ENCODE measurements at regions not wholly inside any gene's neighbourhood (a gene's known extent, or its start where the extent isn't known, plus 50 kb on each side); places are given as distances from the start of the nearest gene placed in this dataset.

- Histone ChIP-seq H3K4me3 (ENCODE audit: low read length) (no peak overlapping the region; the same call in 1 of the 2 replicates), H3K4me1 (ENCODE audit: insufficient read depth, low read length) (peaks cover 27% of the 10 kb centered on the region), H3K36me3 (ENCODE audit: insufficient read depth, low read depth, low read length) (no peaks in the 10 kb centered on the region), H3K9ac (ENCODE audit: low read depth, low read length) (no peak overlapping the region), H3K9me3 (ENCODE audit: insufficient read depth, low read depth, low read length) (no peaks in the 10 kb centered on the region), H3K27ac (ENCODE audit: low read length) (no peak overlapping the region), H3K27me3 (ENCODE audit: insufficient read depth, low read length) (no peaks in the 10 kb centered on the region)
Measured at GRCh38 chr3:76352511-76353284, 567.3 kb upstream of the ZNF717 start.

- Histone ChIP-seq H3K27me3 (ENCODE audit: insufficient read depth, low read length) (no peaks in the 10 kb centered on the region), H3K4me1 (ENCODE audit: insufficient read depth, low read length) (peaks cover 27% of the 10 kb centered on the region), H3K4me3 (ENCODE audit: low read length) (peak overlapping the region; percentile 53), H3K27ac (ENCODE audit: low read length) (no peak overlapping the region), H3K9me3 (ENCODE audit: insufficient read depth, low read depth, low read length) (no peaks in the 10 kb centered on the region), H3K36me3 (ENCODE audit: insufficient read depth, low read depth, low read length) (no peaks in the 10 kb centered on the region), H3K9ac (ENCODE audit: low read depth, low read length) (0 out of 2 replicates have a peak overlapping the region, but pooled peaks have one; percentile 3)
Measured at GRCh38 chr3:76353683-76354082, 568.3 kb upstream of the ZNF717 start.

- Histone ChIP-seq H3K36me3 (ENCODE audit: insufficient read depth, low read depth, low read length) (no peaks in the 10 kb centered on the region), H3K4me3 (ENCODE audit: low read length) (no peak overlapping the region), H3K9me3 (ENCODE audit: insufficient read depth, low read depth, low read length) (no peaks in the 10 kb centered on the region), H3K27me3 (ENCODE audit: insufficient read depth, low read length) (no peaks in the 10 kb centered on the region), H3K4me1 (ENCODE audit: insufficient read depth, low read length) (no peaks in the 10 kb centered on the region), H3K27ac (ENCODE audit: low read length) (no peak overlapping the region), H3K9ac (ENCODE audit: low read depth, low read length) (no peak overlapping the region)
Measured at GRCh38 chr3:76361010-76361409, 575.7 kb upstream of the ZNF717 start.

GRCh38 chr3:76362643-76363042, 577.3 kb upstream of the ZNF717 start:
- H3K27ac ChIP-seq (ENCODE audit: low read length): no peak overlapping the region
- no peaks in the 10 kb centered on the region for H3K9me3 ChIP-seq (ENCODE audit: insufficient read depth, low read depth, low read length)
- H3K36me3 ChIP-seq (ENCODE audit: insufficient read depth, low read depth, low read length): no peaks in the 10 kb centered on the region
- no peak overlapping the region for H3K9ac ChIP-seq (ENCODE audit: low read depth, low read length)
- H3K27me3 ChIP-seq (ENCODE audit: insufficient read depth, low read length): no peaks in the 10 kb centered on the region
- no peak overlapping the region for H3K4me3 ChIP-seq (ENCODE audit: low read length)
- H3K4me1 ChIP-seq (ENCODE audit: insufficient read depth, low read length): no peaks in the 10 kb centered on the region; the same call in 1 of the 2 replicates

- Histone ChIP-seq H3K27ac (ENCODE audit: low read length) (no peak overlapping the region), H3K36me3 (ENCODE audit: insufficient read depth, low read depth, low read length) (no peaks in the 10 kb centered on the region), H3K27me3 (ENCODE audit: insufficient read depth, low read length) (no peaks in the 10 kb centered on the region), H3K9me3 (ENCODE audit: insufficient read depth, low read depth, low read length) (no peaks in the 10 kb centered on the region), H3K4me1 (ENCODE audit: insufficient read depth, low read length) (no peaks in the 10 kb centered on the region; the same call in 1 of the 2 replicates), H3K4me3 (ENCODE audit: low read length) (no peak overlapping the region), H3K9ac (ENCODE audit: low read depth, low read length) (no peak overlapping the region)
Measured at GRCh38 chr3:76365275-76365674, 579.9 kb upstream of the ZNF717 start.

GRCh38 chr3:76367281-76367680, 581.9 kb upstream of the ZNF717 start:
- Histone ChIP-seq H3K9me3 (ENCODE audit: insufficient read depth, low read depth, low read length) (no peaks in the 10 kb centered on the region), H3K36me3 (ENCODE audit: insufficient read depth, low read depth, low read length) (no peaks in the 10 kb centered on the region), H3K27me3 (ENCODE audit: insufficient read depth, low read length) (no peaks in the 10 kb centered on the region), H3K9ac (ENCODE audit: low read depth, low read length) (no peak overlapping the region), H3K27ac (ENCODE audit: low read length) (no peak overlapping the region), H3K4me1 (ENCODE audit: insufficient read depth, low read length) (no peaks in the 10 kb centered on the region; the same call in 1 of the 2 replicates), H3K4me3 (ENCODE audit: low read length) (no peak overlapping the region)

GRCh38 chr3:76369170-76369569, 583.8 kb upstream of the ZNF717 start:
- H3K9me3 ChIP-seq (ENCODE audit: insufficient read depth, low read depth, low read length): no peaks in the 10 kb centered on the region
- H3K27ac ChIP-seq (ENCODE audit: low read length): no peak overlapping the region
- no peaks in the 10 kb centered on the region for H3K36me3 ChIP-seq (ENCODE audit: insufficient read depth, low read depth, low read length)
- H3K4me3 ChIP-seq (ENCODE audit: low read length): no peak overlapping the region
- H3K27me3 ChIP-seq (ENCODE audit: insufficient read depth, low read length): no peaks in the 10 kb centered on the region
- no peaks in the 10 kb centered on the region; the same call in 1 of the 2 replicates for H3K4me1 ChIP-seq (ENCODE audit: insufficient read depth, low read length)
- H3K9ac ChIP-seq (ENCODE audit: low read depth, low read length): no peak overlapping the region

GRCh38 chr3:76370749-76371520, 585.6 kb upstream of the ZNF717 start:
- Histone ChIP-seq H3K9ac (ENCODE audit: low read depth, low read length) (no peak overlapping the region), H3K4me1 (ENCODE audit: insufficient read depth, low read length) (no peaks in the 10 kb centered on the region; the same call in 1 of the 2 replicates), H3K27ac (ENCODE audit: low read length) (no peak overlapping the region), H3K4me3 (ENCODE audit: low read length) (no peak overlapping the region), H3K27me3 (ENCODE audit: insufficient read depth, low read length) (no peaks in the 10 kb centered on the region), H3K36me3 (ENCODE audit: insufficient read depth, low read depth, low read length) (no peaks in the 10 kb centered on the region), H3K9me3 (ENCODE audit: insufficient read depth, low read depth, low read length) (no peaks in the 10 kb centered on the region)

- Histone ChIP-seq H3K9ac (ENCODE audit: low read depth, low read length) (no peak overlapping the region), H3K27me3 (ENCODE audit: insufficient read depth, low read length) (no peaks in the 10 kb centered on the region), H3K4me1 (ENCODE audit: insufficient read depth, low read length) (no peaks in the 10 kb centered on the region; the same call in 1 of the 2 replicates), H3K9me3 (ENCODE audit: insufficient read depth, low read depth, low read length) (no peaks in the 10 kb centered on the region), H3K36me3 (ENCODE audit: insufficient read depth, low read depth, low read length) (no peaks in the 10 kb centered on the region), H3K27ac (ENCODE audit: low read length) (no peak overlapping the region), H3K4me3 (ENCODE audit: low read length) (no peak overlapping the region)
Measured at GRCh38 chr3:76372497-76372896, 587.1 kb upstream of the ZNF717 start.

GRCh38 chr3:76377074-76377473, 591.7 kb upstream of the ZNF717 start:
- Histone ChIP-seq H3K4me1 (ENCODE audit: insufficient read depth, low read length) (no peaks in the 10 kb centered on the region), H3K36me3 (ENCODE audit: insufficient read depth, low read depth, low read length) (no peaks in the 10 kb centered on the region), H3K27ac (ENCODE audit: low read length) (no peak overlapping the region), H3K9me3 (ENCODE audit: insufficient read depth, low read depth, low read length) (no peaks in the 10 kb centered on the region), H3K4me3 (ENCODE audit: low read length) (no peak overlapping the region), H3K9ac (ENCODE audit: low read depth, low read length) (no peak overlapping the region), H3K27me3 (ENCODE audit: insufficient read depth, low read length) (no peaks in the 10 kb centered on the region)

GRCh38 chr3:76378789-76379188, 593.4 kb upstream of the ZNF717 start:
- no peaks in the 10 kb centered on the region for H3K27me3 ChIP-seq (ENCODE audit: insufficient read depth, low read length)
- H3K27ac ChIP-seq (ENCODE audit: low read length): no peak overlapping the region

GRCh38 chr3:76383781-76384180, 598.4 kb upstream of the ZNF717 start:
- H3K9ac ChIP-seq (ENCODE audit: low read depth, low read length): no peak overlapping the region
- no peaks in the 10 kb centered on the region for H3K36me3 ChIP-seq (ENCODE audit: insufficient read depth, low read depth, low read length)
- no peaks in the 10 kb centered on the region for H3K9me3 ChIP-seq (ENCODE audit: insufficient read depth, low read depth, low read length)
- H3K27ac ChIP-seq (ENCODE audit: low read length): no peak overlapping the region
- no peaks in the 10 kb centered on the region for H3K27me3 ChIP-seq (ENCODE audit: insufficient read depth, low read length)
- H3K4me1 ChIP-seq (ENCODE audit: insufficient read depth, low read length): no peaks in the 10 kb centered on the region
- H3K4me3 ChIP-seq (ENCODE audit: low read length): no peak overlapping the region

More at GRCh38 chr3:76378789-76379188, 593.4 kb upstream of the ZNF717 start:
- Histone ChIP-seq H3K36me3 (ENCODE audit: insufficient read depth, low read depth, low read length) (no peaks in the 10 kb centered on the region), H3K9me3 (ENCODE audit: insufficient read depth, low read depth, low read length) (no peaks in the 10 kb centered on the region), H3K4me1 (ENCODE audit: insufficient read depth, low read length) (no peaks in the 10 kb centered on the region), H3K4me3 (ENCODE audit: low read length) (no peak overlapping the region), H3K9ac (ENCODE audit: low read depth, low read length) (no peak overlapping the region)

All from iPS-20b (cell line).